GM04503 (cell line): ENCODE measurements at regions not wholly inside any gene's neighbourhood (a gene's known extent, or its start where the extent isn't known, plus 50 kb on each side); places are given as distances from the start of the nearest gene placed in this dataset.
"Not testable (repeated sequence)": the region's sequence is repeated elsewhere in the genome, so short reads cannot be mapped to it uniquely, and the experiment has no call there.

Experiments
- DNase-seq: peaks from one replicate; pipeline ENCODE4 v3.0.0-alpha.2; 2012; ENCODE audit warnings: low read depth

DNA sequence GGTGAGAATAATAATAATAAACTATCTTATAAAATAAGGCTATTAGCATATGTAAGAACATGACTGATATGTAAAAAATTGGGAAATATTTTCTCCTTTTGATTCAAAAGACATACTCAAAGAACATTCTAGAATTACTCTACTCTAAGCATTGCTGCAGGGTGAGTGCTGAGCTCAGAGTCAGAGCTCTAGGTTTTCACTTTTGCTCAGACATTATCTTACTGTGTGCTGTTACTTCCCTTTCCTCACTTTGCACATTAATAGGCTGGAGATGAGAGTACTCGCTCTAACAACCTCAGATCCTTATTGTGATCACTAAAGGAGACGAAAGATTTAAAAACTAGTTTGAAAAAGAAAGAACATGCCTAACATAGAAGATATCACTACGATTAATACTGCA lies 99.4 kb upstream of the C9orf72 start:
- DNase-seq = no peak

DNA sequence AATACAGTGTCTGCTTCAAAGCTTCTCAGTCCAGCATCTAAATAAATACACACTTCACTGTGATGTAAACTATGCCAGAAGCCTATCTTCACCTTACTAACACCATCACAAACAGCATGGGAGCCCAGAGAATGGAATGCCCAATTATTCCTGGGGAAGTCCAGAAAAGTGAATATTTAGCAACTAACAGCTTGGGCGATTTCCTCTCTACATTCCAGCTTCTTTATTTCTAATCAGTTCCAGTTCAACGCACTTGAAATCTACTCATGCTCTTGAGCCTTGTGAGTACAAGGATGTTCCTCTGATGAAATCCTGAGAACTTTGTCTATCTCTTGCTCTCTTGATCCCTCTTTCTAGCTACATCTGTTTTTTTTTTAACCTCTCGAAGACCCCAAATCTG lies 100.4 kb upstream of the C9orf72 start:
- DNase-seq = no peak

- DNase-seq = no peak
Measured at GRCh38 chr9:27675354-27675753, 102.1 kb upstream of the C9orf72 start.

- no peak for DNase-seq
Measured at GRCh38 chr9:27676827-27677226, 103.5 kb upstream of the C9orf72 start.

DNA sequence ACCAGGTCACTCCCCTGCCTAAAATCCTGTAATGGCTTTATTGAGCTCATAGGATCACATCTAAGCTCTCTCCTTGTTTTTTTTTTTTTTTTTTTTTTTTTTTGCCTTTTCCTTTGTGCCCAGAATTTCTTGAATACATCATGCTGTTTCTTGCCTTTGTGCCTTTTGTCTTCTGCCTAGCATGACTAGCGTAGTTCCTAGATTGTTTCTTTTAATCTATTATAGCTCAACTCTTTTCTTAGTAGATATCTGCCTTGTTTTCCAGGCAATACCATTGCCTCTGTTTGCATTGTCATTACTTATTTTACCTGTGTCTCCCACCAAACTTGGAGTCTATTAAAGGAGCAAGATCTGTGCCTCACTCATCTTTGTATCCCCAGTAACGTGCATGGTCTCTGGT lies 106.1 kb upstream of the C9orf72 start:
- no peak for DNase-seq

GRCh38 chr9:27683181-27683580 lies 109.9 kb upstream of the C9orf72 start:
- no peak for DNase-seq

DNA sequence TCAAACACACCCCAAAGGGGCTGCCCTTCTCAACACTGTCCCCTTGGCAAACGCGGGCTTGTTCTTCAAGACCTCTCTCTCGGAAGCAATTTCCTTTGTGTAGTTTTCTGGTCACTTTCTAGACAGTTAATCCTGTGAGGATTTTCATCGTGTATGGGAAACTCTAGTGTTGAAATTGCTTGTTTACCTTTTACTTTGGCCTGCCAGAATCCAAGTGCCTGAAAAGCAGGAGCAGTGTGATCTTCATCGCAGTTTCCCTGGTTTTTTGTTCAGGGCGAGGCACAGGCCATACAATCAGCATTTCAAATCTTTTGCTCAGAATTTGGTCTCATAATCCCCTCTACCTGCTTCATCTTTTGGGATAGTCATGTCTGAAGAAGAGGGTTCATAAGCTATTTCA lies 115.7 kb upstream of the C9orf72 start:
- DNase-seq = no peak

- not testable (repeated sequence) for DNase-seq
Measured at GRCh38 chr9:27690816-27691215, 117.5 kb upstream of the C9orf72 start.

DNA sequence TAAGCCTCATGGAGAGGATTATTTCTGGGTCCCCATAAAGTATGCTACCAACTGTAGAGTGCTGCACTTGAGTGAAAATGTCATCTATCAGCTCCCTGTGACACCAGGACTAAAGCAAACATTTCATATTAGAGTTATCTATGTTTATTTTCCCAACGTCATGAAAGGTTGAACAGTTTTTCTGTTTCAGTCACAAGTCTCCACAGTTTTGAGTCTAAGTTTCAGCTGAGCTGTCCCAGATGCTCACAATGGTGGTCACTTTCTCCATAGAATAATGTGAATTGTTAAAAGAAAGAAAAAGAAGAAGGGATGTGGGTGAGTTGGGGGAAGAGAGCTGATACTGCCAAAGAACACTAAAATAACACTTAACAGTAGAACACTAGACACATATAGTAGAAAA lies 126.3 kb upstream of the C9orf72 start:
- DNase-seq = no peak

GRCh38 chr9:27701016-27701415 lies 127.7 kb upstream of the C9orf72 start:
- DNase-seq = no peak

- DNase-seq = no peak
Measured at GRCh38 chr9:27701587-27701986, 128.3 kb upstream of the C9orf72 start.

DNA sequence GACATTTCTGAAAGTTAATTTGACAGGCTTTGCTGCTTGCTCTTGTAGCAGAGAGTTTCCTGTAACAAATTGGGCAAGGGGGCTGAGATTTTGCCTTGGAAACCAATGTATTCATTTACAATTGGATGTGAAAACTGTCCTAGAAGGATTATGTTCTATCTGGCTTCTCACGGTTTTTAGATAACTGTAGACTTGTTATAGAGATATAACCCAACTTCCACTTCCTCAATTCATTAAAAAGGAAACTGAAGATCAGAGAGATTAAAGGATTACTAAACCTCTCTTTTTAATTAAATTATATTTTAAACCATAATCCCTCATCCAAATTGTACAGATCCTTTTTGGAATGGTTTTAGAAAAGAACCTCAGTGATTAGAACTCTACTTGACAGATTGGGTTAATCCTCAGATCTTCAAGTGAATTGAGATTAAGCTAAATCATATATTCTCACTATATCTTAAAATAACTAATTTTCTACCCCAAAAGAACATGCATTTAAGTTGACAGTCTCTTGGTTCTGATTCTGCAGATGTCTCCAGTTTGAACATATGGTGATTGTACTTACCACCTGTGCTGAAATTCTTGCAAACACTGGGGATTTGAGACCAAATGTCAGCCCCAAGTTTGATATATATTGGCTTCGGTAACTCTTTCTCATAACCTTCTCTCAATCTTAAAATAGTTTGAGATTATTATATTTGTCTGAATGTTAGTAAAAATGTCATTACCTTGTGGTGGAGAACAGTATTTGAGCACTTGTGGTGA lies 130.1 kb upstream of the C9orf72 start:
- DNase-seq = no peak

DNA sequence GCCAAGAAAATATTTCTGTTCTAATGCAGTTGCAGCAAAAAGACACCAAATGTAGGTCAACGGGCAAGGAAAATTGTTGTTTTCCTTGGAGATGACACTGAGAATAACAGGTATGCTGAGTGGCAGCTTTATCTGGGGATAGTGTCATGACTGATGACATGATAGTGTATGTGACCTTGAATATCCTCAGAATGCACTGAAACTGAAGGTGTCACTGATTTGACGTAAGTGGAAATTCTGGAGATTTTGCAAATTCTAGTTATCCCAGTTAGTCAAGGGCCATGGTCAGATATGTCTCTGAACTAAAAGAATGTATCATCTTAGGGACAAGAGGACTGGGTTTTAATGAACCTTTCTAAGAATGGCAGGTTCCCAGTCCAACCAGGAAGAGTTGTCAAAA lies 138.0 kb upstream of the C9orf72 start:
- no peak for DNase-seq

DNA sequence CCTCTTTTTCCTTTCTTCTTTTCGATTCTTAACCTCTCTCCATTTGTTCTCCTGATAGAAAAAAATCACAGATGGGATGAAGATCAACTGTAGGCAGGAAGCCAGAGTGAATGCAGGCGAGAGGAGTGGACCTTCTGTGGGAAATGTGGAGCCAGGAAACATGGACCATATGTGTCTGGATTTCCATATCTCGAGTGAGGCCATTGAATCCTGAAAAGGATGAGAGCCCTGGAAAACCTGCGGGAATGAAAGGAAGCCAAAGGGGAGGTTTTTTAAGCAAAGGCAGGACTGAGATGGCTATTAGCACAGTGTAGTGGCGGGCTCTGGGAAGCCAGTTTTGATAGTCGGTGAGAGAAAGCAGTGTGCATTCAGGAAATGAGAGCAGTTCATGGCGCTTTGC lies 139.5 kb upstream of the C9orf72 start:
- DNase-seq = no peak

- DNase-seq = no peak
Measured at GRCh38 chr9:27714388-27714787, 141.1 kb upstream of the C9orf72 start.

- no peak for DNase-seq
Measured at GRCh38 chr9:27715651-27716050, 142.4 kb upstream of the C9orf72 start.

GRCh38 chr9:27717991-27718390 lies 144.7 kb upstream of the C9orf72 start:
- DNase-seq = no peak

DNA sequence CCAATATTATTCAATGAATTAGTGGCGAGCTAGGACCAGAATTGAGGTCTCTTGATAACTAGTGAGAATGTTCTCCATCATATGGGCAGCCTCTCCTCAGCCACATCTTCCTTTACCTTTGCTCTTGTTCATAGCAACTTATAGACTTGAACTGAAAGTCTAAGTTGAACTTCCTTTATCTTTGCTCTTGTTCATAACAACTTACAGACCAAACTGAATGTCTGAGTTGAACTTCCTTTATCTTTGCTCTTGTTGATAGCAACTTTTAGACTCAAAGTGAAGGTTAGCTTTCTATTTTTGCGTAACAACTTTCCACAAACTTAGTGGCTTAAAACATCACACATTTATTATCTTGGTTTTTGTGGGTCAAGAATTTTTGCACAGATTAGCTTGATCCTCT lies 146.4 kb upstream of the C9orf72 start:
- no peak for DNase-seq

- DNase-seq = no peak
Measured at GRCh38 chr9:27722866-27723265, 149.6 kb upstream of the C9orf72 start.

DNA sequence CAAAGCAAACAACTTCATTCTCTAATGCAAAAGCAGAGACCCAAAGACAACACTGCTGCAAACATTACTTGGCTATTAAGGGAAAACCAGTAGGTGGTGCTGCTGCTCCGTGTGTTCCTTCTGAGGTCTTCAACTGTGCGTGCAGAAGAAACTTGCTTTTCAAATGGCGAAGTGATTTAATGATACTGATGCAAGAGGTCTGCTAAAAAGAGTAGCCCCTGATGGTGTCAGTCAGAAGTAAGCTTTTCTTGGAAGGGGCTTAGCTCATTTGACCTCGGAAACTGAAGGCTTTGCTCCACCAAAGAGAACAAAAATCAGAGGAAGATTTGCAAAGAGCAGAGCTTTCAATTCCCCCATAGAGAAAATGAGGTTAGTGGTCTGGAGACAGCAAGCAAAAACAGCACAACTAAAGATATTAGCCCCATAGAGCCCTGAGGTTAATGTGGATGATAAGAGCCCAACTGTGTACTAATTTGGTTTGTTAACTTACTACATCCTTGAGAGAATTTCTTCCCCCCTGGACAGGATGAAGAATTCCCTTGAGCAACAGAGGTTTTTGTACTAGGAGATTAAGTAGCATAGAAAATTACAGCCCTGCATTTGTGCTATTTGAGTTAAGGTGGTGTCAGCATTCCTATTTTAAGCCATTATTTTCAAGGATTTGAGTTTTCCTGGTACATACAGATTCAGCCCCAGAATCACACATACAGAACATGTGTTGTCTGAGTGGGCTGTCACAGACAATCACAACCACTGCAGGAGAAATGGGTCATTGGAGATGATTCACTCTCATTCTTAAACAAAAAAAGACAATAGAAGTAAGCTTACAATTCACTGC lies 153.2 kb upstream of the C9orf72 start:
- DNase-seq = peak; percentile 8

GRCh38 chr9:27732494-27732893 lies 159.2 kb upstream of the C9orf72 start:
- no peak for DNase-seq

DNA sequence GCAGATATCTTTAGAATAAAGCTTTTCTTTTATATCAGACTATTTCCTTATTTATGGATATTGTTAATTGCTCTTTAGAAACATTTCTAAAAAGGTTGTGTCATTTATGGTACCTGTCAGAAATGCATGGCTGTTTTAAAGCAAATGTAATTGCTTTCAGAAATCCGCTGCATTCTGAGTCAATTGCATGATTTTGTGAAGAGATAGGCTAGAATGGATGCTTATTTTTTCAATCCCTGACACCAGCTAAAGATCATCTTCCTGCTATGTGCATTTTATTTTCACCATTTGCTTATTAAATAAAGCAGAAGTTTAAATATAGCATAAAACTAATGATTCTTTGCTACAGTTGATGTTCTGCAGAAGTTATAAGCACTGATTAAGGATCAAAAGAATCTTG lies 170.2 kb upstream of the C9orf72 start:
- DNase-seq = no peak

GRCh38 chr9:27747450-27747849 lies 174.2 kb upstream of the C9orf72 start:
- DNase-seq = no peak

GRCh38 chr9:27749838-27750237 lies 176.6 kb upstream of the C9orf72 start:
- no peak for DNase-seq
